ENCODE measurements at regions not wholly inside any gene's neighbourhood (a gene's known extent, or its start where the extent isn't known, plus 50 kb on each side); places are given as distances from the start of the nearest gene placed in this dataset.

GRCh38 chr13:107851670-107852069 is 363.7 kb downstream of the LIG4 start:
- no peak for DNase-seq

- no peak for DNase-seq
Observed at GRCh38 chr13:107847406-107847805, 367.9 kb downstream of the LIG4 start.

DNA sequence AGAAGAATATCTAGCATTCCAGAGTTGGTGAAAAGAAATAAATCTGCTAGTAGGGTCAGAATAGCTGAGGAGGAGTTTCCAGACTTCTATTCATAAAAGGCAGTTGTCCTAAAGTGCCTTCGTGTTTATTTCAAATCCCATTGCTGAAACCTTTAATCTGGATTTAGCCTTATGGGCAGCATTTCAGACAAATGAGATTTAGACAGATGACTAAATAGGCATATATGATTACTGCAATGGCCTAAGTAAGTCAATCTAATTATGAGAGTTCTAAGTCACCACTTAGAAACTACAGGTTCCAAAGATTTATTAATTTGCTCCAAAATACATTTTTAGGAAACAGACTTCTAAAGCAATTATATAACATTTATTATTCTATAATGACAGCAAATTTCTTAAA is 368.7 kb downstream of the LIG4 start:
- no peak for DNase-seq

- DNase-seq, result no peak
Observed at GRCh38 chr13:107845911-107846310, 369.4 kb downstream of the LIG4 start.

GRCh38 chr13:107843681-107844080 is 371.7 kb downstream of the LIG4 start:
- DNase-seq, result no peak

GRCh38 chr13:107843281-107843680 is 372.1 kb downstream of the LIG4 start:
- DNase-seq, result no peak

- no peak for DNase-seq
Observed at GRCh38 chr13:107842562-107843180, 372.7 kb downstream of the LIG4 start.

GRCh38 chr13:107838588-107839161 is 376.7 kb downstream of the LIG4 start:
- DNase-seq, result no peak

DNA sequence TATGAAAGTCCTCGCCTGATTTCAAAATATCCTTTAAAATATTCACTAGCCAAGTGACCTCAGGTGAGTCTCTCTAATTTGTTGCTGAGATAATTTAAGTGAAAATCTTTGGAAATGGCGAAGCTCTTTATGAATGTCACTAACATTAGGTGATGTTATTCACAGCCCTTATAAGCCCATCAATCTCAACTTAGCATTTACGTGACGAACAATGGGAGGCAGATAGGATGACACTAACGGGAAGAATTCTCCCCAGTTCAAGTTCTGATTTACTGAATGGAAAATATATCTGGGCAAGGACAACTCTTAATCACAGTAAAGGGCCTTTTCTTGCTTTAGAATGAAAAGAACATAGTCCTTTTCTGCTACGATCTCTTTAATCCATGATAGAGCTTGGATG is 378.7 kb downstream of the LIG4 start:
- no peak for DNase-seq

- DNase-seq, result no peak
Observed at GRCh38 chr13:107835339-107836018, 379.9 kb downstream of the LIG4 start.

DNA sequence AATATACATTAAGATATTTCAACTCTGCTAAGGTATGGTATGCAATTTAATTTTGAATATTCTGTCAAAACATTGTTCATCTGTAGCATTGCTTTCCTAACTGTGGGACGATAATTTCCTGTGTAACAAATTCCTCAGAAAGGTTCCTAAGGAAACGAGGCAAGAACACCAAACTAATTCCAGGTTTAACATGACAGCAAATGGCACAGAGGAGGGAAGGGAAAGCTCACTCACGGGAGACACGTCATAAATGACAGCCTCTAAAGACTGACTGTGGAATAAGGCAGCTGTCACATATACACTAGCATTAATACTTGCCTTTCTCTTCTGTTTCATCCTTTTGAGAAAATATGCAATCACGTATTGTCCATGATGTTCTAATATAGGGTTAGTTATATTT is 380.6 kb downstream of the LIG4 start:
- DNase-seq, result no peak

DNA sequence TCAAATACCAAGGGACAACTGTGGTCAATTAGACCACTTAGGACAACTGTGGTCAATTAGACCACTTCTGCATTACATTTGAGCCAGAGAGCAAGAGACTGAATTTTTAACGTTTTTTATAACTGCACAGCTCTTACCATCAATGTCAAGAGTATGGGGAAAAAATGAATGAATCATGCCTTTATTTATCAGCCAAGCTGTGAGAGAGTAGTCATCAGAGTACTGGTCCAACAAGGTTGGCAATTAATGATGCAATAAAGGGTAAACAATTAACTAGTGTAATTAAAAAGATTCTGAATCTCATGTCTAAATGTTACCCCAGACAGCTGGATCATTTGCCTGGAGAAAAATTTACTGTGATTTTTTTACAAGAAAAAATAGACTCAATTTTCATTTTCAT is 381.1 kb downstream of the LIG4 start:
- DNase-seq, result no peak

GRCh38 chr13:107832500-107833100 is 382.7 kb downstream of the LIG4 start:
- no peak for DNase-seq

DNA sequence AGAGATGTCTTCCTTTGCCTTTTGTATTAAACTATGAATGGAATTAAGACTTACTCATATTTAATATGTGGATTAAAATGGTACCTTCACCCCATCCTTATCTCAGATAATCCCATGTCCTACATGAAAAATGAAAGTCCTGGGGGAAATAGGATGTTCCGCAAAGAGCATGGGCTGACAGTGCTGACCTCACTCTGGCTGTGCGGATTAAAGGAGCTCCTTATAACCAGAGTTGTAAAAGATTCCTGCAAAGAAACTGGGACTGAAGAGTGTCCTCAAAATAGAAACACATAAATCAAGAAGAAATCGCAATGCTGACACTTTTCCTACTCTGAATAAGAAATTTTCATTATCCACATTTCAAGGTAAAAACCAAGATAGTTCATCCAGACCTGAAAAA is 384.5 kb downstream of the LIG4 start:
- no peak for DNase-seq

GRCh38 chr13:107827840-107828549 is 387.3 kb downstream of the LIG4 start:
- no peak for DNase-seq

DNA sequence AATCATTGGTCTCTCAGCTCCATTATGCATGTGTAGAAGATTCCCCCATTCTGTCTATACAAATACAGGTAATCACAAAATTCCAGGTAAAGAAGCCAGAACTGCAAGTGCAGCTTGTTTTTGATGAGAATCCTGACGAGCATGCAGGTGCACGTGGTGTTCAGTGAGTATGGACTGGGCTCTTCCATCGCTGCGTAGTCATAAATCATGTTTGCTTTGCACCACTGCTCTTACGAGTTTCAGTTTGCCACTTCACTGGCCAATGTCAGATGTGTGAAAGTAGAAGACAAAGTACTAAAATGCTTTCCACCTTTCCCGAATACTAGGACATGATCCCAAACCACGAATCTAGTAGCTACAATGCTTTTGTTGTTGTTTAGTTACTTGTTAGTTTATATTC is 390.7 kb downstream of the LIG4 start:
- no peak for DNase-seq

DNA sequence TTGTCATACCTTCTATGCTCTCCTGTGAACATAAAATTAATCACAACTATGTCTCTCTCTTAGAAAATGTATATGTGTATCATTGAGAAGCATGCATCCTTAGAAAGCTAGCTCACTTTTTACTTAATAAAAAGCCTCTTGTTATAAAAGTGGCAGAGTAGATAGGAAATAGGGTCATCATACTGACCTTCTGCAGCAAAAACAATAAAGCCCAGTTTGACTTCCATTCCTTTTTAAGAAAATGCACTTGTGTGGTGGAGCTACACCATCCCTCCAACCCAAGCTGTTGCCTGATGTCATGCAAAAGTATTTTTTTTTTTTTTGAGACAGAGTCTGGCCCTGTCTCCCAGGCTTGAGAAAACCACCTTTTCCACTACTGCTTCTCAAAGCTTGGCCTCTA is 393.3 kb downstream of the LIG4 start:
- DNase-seq, result no peak

DNA sequence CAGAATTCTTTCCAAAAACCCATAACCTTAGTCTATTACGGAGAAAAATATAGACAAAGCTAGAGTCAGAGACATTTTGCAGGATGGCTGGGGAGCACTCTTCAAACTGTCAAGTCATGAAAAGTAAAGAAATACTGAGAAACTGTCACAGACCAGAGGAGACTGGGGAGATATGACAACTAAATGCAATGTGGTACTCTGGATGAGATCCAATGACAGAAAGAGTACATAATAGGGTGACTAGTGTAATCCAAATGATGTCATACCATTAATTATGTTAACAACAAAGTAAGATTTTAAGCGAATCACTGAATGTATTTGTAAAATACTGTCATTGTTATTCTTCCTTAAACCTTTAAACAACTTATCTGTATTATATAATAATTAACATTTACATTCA is 393.8 kb downstream of the LIG4 start:
- DNase-seq, result no peak

DNA sequence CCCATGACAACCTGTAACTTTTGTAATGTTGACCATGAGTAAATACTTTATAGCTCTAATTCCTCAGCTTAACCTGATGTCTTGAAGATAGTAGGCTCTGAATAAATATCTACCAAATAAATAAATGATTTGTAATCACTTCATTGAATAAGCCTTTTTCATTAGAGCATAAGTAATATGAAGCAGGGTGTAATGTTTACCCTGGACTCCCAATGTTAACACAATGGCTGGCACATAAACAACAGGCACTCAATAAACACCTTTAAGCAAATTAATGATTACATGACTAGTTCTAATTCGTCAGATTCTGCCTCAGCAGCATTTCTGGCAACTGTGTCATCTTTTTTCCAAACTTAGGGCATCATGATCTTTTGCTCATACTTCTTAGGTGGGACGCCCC is 396.3 kb downstream of the LIG4 start:
- no peak for DNase-seq

- no peak for DNase-seq
Observed at GRCh38 chr13:107817647-107818287, 397.6 kb downstream of the LIG4 start.

- DNase-seq, result no peak
Observed at GRCh38 chr13:107812014-107812412, 403.3 kb downstream of the LIG4 start.

DNA sequence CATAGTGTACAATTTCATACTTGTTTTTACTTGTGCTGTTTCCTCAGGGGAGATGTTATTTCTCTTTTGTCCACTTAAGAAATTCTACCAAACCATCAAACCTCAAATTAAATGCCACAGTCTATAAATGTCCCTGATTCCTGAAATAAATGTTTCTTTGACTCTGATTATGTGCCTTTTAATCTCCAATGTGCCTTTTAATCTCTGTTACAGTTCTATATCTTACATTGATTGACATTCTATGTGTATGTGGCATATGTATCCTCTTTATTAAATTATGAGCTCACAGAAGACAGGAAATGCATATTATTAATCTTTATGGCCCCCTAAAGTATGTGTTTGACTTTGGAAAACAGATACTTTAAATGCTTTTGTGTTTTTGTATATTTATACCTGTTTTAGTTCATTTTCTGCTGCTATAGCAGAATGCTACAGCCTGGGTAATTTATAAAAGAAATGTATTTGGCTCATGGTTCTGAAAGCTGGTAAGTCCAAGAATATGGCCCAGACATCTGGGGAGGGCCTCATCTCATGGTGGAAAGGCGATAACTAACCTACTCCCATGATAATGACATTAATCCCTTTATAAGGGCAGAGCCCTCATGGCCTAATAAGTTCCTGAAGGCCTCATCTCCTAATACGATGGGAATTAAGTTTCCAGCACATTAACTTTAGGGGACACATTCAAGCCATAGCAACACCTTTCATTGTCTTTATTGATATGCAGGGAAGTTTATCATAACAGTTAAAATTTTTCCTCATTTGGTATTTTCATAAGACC is 403.9 kb downstream of the LIG4 start:
- no peak for DNase-seq
